BLaER1 treated with 17β-estradiol and CSF1 and Interleukin-3, amounts not matched to agents 10 nM and 100 nM (cell line): ENCODE measurements at regions not wholly inside any gene's neighbourhood (a gene's known extent, or its start where the extent isn't known, plus 50 kb on each side); places are given as distances from the start of the nearest gene placed in this dataset.

Experiments used
- H3K27ac ChIP-seq, 11 experiments: shearing (Covaris generic); formaldehyde crosslinking; 2 replicates each; pipeline ENCODE4 v1.8.1; 2022
- H3K27me3 ChIP-seq, 11 experiments: shearing (Covaris generic); formaldehyde crosslinking; 2 replicates each; pipeline ENCODE4 v1.8.1; 2022
- H3K36me3 ChIP-seq, 11 experiments: shearing (Covaris generic); formaldehyde crosslinking; 2 replicates each; pipeline ENCODE4 v1.8.1; 2022
- H3K4me1 ChIP-seq, 10 experiments: shearing (Covaris generic); formaldehyde crosslinking; 2 replicates each; pipeline ENCODE4 v1.8.1; 2022
- H3K4me2 ChIP-seq, 11 experiments: shearing (Covaris generic); formaldehyde crosslinking; 2 replicates each; pipeline ENCODE4 v1.8.1; 2022
- H3K4me3 ChIP-seq, 10 experiments: shearing (Covaris generic); formaldehyde crosslinking; 2 replicates each; pipeline ENCODE4 v1.8.1; 2022
- H3K9ac ChIP-seq, 11 experiments: shearing (Covaris generic); formaldehyde crosslinking; 2 replicates each; pipeline ENCODE4 v1.8.1; 2022
- H3K9me3 ChIP-seq, 11 experiments: shearing (Covaris generic); formaldehyde crosslinking; replicated peaks in 1 of 11; 2 replicates each; pipeline ENCODE4 v1.8.1; 2022
- H4K20me1 ChIP-seq, 11 experiments: shearing (Covaris generic); formaldehyde crosslinking; 2 replicates each; pipeline ENCODE4 v1.8.1; 2022
- Cebpa-rat ChIP-seq, 11 experiments: shearing (Covaris generic); IDR thresholded peaks; 2 replicates each; pipeline ENCODE4 v1.8.1; 2022

DNA sequence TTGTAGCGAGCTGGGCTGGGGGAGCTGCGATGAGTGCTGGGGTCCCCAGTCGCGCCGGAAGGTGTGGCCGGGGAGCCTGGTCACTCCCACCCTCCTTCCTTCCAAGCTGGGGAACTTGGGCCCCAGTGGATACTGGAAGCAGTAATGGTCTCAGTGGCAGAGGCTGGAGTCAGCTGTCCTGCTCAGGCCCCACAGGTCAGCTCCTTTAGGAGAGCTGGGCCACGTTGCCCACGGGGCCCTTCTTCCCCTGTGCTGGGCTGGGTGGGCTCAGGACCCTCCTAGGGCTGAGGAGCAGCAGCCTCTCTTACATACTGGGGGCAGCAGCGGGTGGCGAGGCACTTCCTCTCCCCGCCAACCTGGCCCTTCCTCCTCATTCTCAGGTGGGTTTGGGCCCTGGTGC lies 200.6 kb upstream of the MKI67 start:
- Histone ChIP-seq H3K27ac (no peak overlapping the region), H4K20me1 (no peaks in the 10 kb centered on the region; a peak in 1 of 22 replicates), H3K9ac (no peak overlapping the region), H3K27me3 (no peaks in the 10 kb centered on the region), H3K4me1 (peaks cover 0 to 9% (median 0%) of the 10 kb centered on the region in 10 experiments; a peak in 3 of 20 replicates), H3K36me3 (no peaks in the 10 kb centered on the region), H3K4me2 (no peak overlapping the region), H3K9me3 (peaks cover 10 to 20% (median 15%) of the 10 kb centered on the region in 11 experiments; a peak in 17 of 22 replicates), H3K4me3 (no peak overlapping the region)
- TF ChIP-seq Cebpa-rat (IDR thresholded peaks at IDR 0.05) = no peak

DNA sequence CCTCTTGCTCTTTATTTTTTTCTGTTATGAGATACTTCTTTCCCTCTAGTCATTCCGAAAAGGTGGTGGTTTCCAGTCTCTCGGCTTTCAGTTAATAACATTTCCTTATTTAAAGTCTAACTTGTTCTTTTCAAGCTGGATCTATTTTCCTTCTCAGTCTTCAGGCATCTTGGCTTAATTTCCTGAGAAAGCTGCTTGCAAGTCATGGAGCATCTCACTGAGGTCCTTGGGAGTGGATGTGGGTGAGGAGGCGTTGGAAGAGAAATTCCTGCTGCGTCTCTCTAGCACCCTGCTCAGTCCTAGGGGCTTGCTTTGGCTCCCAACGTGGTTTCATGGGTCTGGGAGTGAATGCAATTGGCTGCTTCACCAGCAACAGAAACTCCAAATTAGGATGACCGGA lies 210.2 kb upstream of the MKI67 start:
- Histone ChIP-seq H3K27ac (no peak overlapping the region), H3K27me3 (no peaks in the 10 kb centered on the region), H3K4me2 (no peak overlapping the region), H3K4me3 (no peak overlapping the region), H3K36me3 (no peaks in the 10 kb centered on the region), H4K20me1 (no peaks in the 10 kb centered on the region), H3K4me1 (no peaks in the 10 kb centered on the region), H3K9ac (no peak overlapping the region), H3K9me3 (peaks cover 0 to 17% (median 12%) of the 10 kb centered on the region in 11 experiments; a peak in 17 of 22 replicates)
- no peak for TF ChIP-seq Cebpa-rat (IDR thresholded peaks at IDR 0.05)

DNA sequence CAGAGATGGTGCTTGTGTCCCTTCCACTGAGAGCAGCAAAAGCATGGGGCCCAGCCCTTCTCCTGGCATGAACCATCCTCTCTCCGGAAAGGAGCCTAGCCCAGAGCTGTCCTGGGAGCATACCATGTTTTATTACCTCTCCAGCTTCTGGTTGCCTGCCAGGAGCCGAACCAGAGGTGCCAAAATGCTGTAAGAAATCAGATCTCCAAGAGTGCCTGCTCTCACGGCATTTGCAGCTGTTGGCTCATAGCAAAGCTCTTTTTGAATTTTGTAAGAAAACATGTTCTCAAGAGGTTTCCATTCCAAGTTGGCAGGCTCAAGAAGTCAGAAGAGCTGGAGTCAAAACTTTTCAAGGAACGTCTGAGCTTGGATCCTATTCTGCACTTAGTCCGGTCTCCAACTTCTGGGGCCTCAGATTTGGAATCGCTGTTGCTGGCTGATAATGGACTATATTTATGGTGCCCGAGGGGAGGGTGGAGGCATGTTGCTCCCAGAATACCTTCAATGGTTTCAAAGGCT lies 211.7 kb upstream of the MKI67 start:
- Histone ChIP-seq H3K9me3 (peaks cover 0 to 11% (median 8%) of the 10 kb centered on the region in 11 experiments; a peak in 17 of 22 replicates), H4K20me1 (no peaks in the 10 kb centered on the region), H3K4me1 (no peaks in the 10 kb centered on the region), H3K4me3 (no peak overlapping the region), H3K9ac (no peak overlapping the region), H3K4me2 (no peak overlapping the region), H3K36me3 (no peaks in the 10 kb centered on the region), H3K27me3 (no peaks in the 10 kb centered on the region), H3K27ac (no peak overlapping the region)
- no peak for TF ChIP-seq Cebpa-rat (IDR thresholded peaks at IDR 0.05)

GRCh38 chr10:128338951-128339350 lies 212.7 kb upstream of the MKI67 start:
- no peak overlapping the region for H3K4me3 ChIP-seq
- H3K4me1 ChIP-seq = no peaks in the 10 kb centered on the region
- H3K9ac ChIP-seq = no peak overlapping the region
- peaks cover 0 to 1% (median 0%) of the 10 kb centered on the region in 11 experiments; a peak in 6 of 22 replicates for H3K9me3 ChIP-seq
- H3K36me3 ChIP-seq = no peaks in the 10 kb centered on the region
- H3K27ac ChIP-seq = no peak overlapping the region
- no peak for TF ChIP-seq Cebpa-rat (IDR thresholded peaks at IDR 0.05)
- H3K4me2 ChIP-seq = no peak overlapping the region
- H4K20me1 ChIP-seq = no peaks in the 10 kb centered on the region
- no peaks in the 10 kb centered on the region for H3K27me3 ChIP-seq

- no peaks in the 10 kb centered on the region for H3K9me3 ChIP-seq
- H3K27me3 ChIP-seq = no peaks in the 10 kb centered on the region
- no peak overlapping the region for H3K27ac ChIP-seq
- H3K36me3 ChIP-seq = no peaks in the 10 kb centered on the region
- no peaks in the 10 kb centered on the region for H3K4me1 ChIP-seq
- no peak overlapping the region for H3K4me2 ChIP-seq
- no peaks in the 10 kb centered on the region for H4K20me1 ChIP-seq
- no peak overlapping the region for H3K4me3 ChIP-seq
- no peak for TF ChIP-seq Cebpa-rat (IDR thresholded peaks at IDR 0.05)
- no peak overlapping the region for H3K9ac ChIP-seq
These were observed 213.5 kb upstream of the MKI67 start for GRCh38 chr10:128339753-128340152.

- Histone ChIP-seq H3K4me2 (no peak overlapping the region), H4K20me1 (no peaks in the 10 kb centered on the region), H3K9ac (no peak overlapping the region), H3K27ac (no peak overlapping the region), H3K4me1 (no peaks in the 10 kb centered on the region), H3K4me3 (no peak overlapping the region), H3K9me3 (no peaks in the 10 kb centered on the region), H3K36me3 (no peaks in the 10 kb centered on the region), H3K27me3 (no peaks in the 10 kb centered on the region)
- TF ChIP-seq Cebpa-rat (IDR thresholded peaks at IDR 0.05) = no peak
These were observed 219.1 kb upstream of the MKI67 start for GRCh38 chr10:128345353-128345752.

GRCh38 chr10:128360783-128361182 lies 234.6 kb upstream of the MKI67 start:
- no peaks in the 10 kb centered on the region for H3K36me3 ChIP-seq
- no peaks in the 10 kb centered on the region for H4K20me1 ChIP-seq
- peaks cover 0 to 5% (median 2%) of the 10 kb centered on the region in 11 experiments; a peak in 10 of 22 replicates for H3K9me3 ChIP-seq
- no peaks in the 10 kb centered on the region for H3K4me1 ChIP-seq
- H3K9ac ChIP-seq = no peak overlapping the region
- no peak overlapping the region for H3K27ac ChIP-seq
- no peak for TF ChIP-seq Cebpa-rat (IDR thresholded peaks at IDR 0.05)
- H3K4me2 ChIP-seq = no peak overlapping the region
- H3K4me3 ChIP-seq = no peak overlapping the region
- no peaks in the 10 kb centered on the region for H3K27me3 ChIP-seq

- H3K4me2 ChIP-seq = no peak overlapping the region
- H4K20me1 ChIP-seq = no peaks in the 10 kb centered on the region
- no peak for TF ChIP-seq Cebpa-rat (IDR thresholded peaks at IDR 0.05)
- H3K4me1 ChIP-seq = no peaks in the 10 kb centered on the region
- H3K9me3 ChIP-seq = no peaks in the 10 kb centered on the region
- H3K27me3 ChIP-seq = no peaks in the 10 kb centered on the region
- H3K4me3 ChIP-seq = no peak overlapping the region
- no peak overlapping the region for H3K27ac ChIP-seq
- no peaks in the 10 kb centered on the region for H3K36me3 ChIP-seq
- no peak overlapping the region for H3K9ac ChIP-seq
These were observed 235.3 kb upstream of the MKI67 start for GRCh38 chr10:128361487-128361886.

GRCh38 chr10:128362514-128362913 lies 236.3 kb upstream of the MKI67 start:
- no peaks in the 10 kb centered on the region for H4K20me1 ChIP-seq
- no peak overlapping the region for H3K9ac ChIP-seq
- no peaks in the 10 kb centered on the region for H3K4me1 ChIP-seq
- no peak overlapping the region for H3K4me3 ChIP-seq
- no peak for TF ChIP-seq Cebpa-rat (IDR thresholded peaks at IDR 0.05)
- H3K4me2 ChIP-seq = no peak overlapping the region
- H3K9me3 ChIP-seq = no peaks in the 10 kb centered on the region
- no peak overlapping the region for H3K27ac ChIP-seq
- H3K36me3 ChIP-seq = no peaks in the 10 kb centered on the region
- H3K27me3 ChIP-seq = no peaks in the 10 kb centered on the region

DNA sequence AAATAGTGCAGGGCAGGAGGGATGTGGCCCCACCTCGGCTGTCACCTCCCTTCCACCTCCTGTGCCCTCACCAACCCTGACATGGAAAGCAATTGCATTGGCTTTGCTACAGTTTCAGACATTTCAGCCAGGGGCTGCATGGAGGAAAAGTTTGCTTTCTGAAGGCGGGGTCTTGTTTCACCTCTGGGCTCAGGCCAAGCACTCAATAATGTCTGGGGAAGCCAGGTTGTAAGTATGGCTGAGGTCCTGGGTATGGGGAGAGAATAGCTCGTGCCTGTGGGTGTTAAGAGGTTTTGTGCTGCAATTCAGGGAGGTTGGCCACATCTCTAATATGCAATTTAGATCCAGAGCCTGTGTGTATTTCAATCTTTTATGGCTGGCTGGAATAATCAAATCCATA lies 238.4 kb upstream of the MKI67 start:
- Histone ChIP-seq H3K27me3 (no peaks in the 10 kb centered on the region), H3K36me3 (no peaks in the 10 kb centered on the region), H3K4me3 (no peak overlapping the region), H3K27ac (no peak overlapping the region), H3K9ac (no peak overlapping the region), H3K4me2 (no peak overlapping the region), H3K9me3 (no peaks in the 10 kb centered on the region), H3K4me1 (no peaks in the 10 kb centered on the region), H4K20me1 (no peaks in the 10 kb centered on the region)
- no peak for TF ChIP-seq Cebpa-rat (IDR thresholded peaks at IDR 0.05)
